ENCODE measurements at regions not wholly inside any gene's neighbourhood (a gene's known extent, or its start where the extent isn't known, plus 50 kb on each side); places are given as distances from the start of the nearest gene placed in this dataset.

DNA sequence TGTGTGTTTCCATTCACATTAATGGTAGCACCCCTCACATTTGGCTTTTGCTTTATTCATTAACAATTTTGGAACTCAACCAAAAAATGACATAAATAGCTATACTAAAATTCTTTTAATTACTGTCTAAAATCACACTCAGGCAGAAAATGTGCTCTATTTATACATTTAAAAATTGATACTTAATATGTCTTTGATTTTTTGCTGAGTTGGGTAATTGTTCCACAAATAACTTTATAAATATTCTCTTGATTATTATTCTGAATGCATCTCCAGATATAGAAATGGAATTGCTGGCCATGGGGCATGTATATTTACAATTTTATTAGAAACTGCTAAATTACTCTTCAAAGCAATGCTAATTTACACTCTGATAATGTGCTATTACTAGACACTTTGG is 658.7 kb upstream of the CHRM3 start:
- Mint-ChIP-seq H3K4me1 (peaks cover 2 to 4% of the 10 kb centered on the region in 2 experiments; a peak in 3 of 4 replicates), H3K9me3 (peaks cover 0 to under 1% of the 10 kb centered on the region in 2 experiments; a peak in 2 of 5 replicates), H3K36me3 (ENCODE audit: insufficient read depth in 1 of 3, low read depth in 3 of 3) (no peaks in the 10 kb centered on the region), H3K27me3 (ENCODE audit: low read depth) (no peaks in the 10 kb centered on the region), H3K27ac (no peak overlapping the region), H3K4me3 (no peak overlapping the region)
- Histone ChIP-seq H3K79me1 (ENCODE audit: insufficient read depth, low read depth, low read length, poor library complexity, severe bottlenecking) (no peaks in the 10 kb centered on the region), H2BK12ac (ENCODE audit: insufficient read length, low read depth, low read length) (no peak overlapping the region), H3T11ph (ENCODE audit: low read length) (no peak overlapping the region), H3K23me2 (ENCODE audit: insufficient read length, low read depth, low read length, poor library complexity, severe bottlenecking) (no peaks in the 10 kb centered on the region), H3K27me3 (ENCODE audit: insufficient read depth, low read length) (no peaks in the 10 kb centered on the region), H3K27ac (ENCODE audit: insufficient read length, low read depth, low read length) (no peak overlapping the region), H2AK5ac (ENCODE audit: insufficient read length, low read length) (no peak overlapping the region), H4K5ac (ENCODE audit: insufficient read length, low read depth, low read length) (no peak overlapping the region), H4K91ac (ENCODE audit: insufficient read length, low read depth, low read length) (no peak overlapping the region), H3K23ac (ENCODE audit: insufficient read length, low read depth, low read length) (no peak overlapping the region), H3K14ac (ENCODE audit: insufficient read depth, low read length) (no peak overlapping the region), H3K9ac (ENCODE audit: extremely low read depth, insufficient read length, low read length) (no peak overlapping the region), H3K4me2 (ENCODE audit: insufficient read depth, insufficient read length, low read length) (no peak overlapping the region), H3K9me3 (ENCODE audit: control insufficient read depth, low read depth, low read length) (no peaks in the 10 kb centered on the region), H4K20me1 (ENCODE audit: control insufficient read depth, insufficient read depth, insufficient read length) (no peaks in the 10 kb centered on the region), H2AFZ (ENCODE audit: low read length) (no peak overlapping the region), H3K56ac (ENCODE audit: insufficient read length, low read depth, low read length) (no peak overlapping the region), H2BK20ac (ENCODE audit: low read depth, low read length, poor library complexity, severe bottlenecking) (no peak overlapping the region), H3K4ac (ENCODE audit: low read depth, low read length) (no peak overlapping the region), H3K4me1 (ENCODE audit: insufficient read depth, low read length) (no peaks in the 10 kb centered on the region), H3K18ac (ENCODE audit: insufficient read length, low read depth, low read length) (no peak overlapping the region), H4K8ac (replicated peaks; ENCODE audit: insufficient read length, low read depth, low read length) (no peak overlapping the region), H2BK120ac (ENCODE audit: low read depth, low read length, poor library complexity, severe bottlenecking) (no peak overlapping the region), H3K79me2 (ENCODE audit: insufficient read depth, low read length) (no peaks in the 10 kb centered on the region), H2BK15ac (ENCODE audit: low read depth, low read length) (no peak overlapping the region), H2BK5ac (ENCODE audit: insufficient read length, low read length) (no peak overlapping the region)
- DNase-seq = no peak
- TF ChIP-seq, protein P1, sequence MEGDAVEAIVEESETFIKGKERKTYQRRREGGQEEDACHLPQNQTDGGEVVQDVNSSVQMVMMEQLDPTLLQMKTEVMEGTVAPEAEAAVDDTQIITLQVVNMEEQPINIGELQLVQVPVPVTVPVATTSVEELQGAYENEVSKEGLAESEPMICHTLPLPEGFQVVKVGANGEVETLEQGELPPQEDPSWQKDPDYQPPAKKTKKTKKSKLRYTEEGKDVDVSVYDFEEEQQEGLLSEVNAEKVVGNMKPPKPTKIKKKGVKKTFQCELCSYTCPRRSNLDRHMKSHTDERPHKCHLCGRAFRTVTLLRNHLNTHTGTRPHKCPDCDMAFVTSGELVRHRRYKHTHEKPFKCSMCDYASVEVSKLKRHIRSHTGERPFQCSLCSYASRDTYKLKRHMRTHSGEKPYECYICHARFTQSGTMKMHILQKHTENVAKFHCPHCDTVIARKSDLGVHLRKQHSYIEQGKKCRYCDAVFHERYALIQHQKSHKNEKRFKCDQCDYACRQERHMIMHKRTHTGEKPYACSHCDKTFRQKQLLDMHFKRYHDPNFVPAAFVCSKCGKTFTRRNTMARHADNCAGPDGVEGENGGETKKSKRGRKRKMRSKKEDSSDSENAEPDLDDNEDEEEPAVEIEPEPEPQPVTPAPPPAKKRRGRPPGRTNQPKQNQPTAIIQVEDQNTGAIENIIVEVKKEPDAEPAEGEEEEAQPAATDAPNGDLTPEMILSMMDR (conservative IDR thresholded peaks at IDR 0.05) = no peak
